HepG2 (cell line): ENCODE measurements at regions not wholly inside any gene's neighbourhood (a gene's known extent, or its start where the extent isn't known, plus 50 kb on each side); places are given as distances from the start of the nearest gene placed in this dataset.

ENCODE experiments used
- ATAC-seq: fragments of 200-7000 bp; cut with Tn5 transposase; 3 replicates; pipeline ENCODE4 v1.9.1; 2020; ENCODE audit warnings: mild to moderate bottlenecking, moderate library complexity
- BruUV-seq: library from RNA; stranded (reverse); fragments of 400-500 nt; replicated peaks from 2 replicates; lab custom pipeline; 2021; lab: Mats Ljungman, UMichigan
- CTCF ChIA-PET: fragments of 300-600 bp; formaldehyde crosslinking; extraction: SDS; loops from one replicate; lab custom pipeline; 2021; ENCODE audit warnings: low total read pairs, inconsistent platforms, low intra/inter-chr PET ratio; lab: Yijun Ruan, JAX
- POLR2A ChIA-PET: fragments of 350-600 bp; sonication (Branson Sonifier 250); formaldehyde crosslinking; loops from one replicate; lab custom pipeline; 2020; ENCODE audit warnings: antibody characterized with exemption, inconsistent platforms; lab: Yijun Ruan, JAX
- DNase-seq: peaks from one replicate; pipeline ENCODE4 v3.0.0-alpha.2; 2015; ENCODE audit warnings: low spot score
- FAIRE-seq: peaks from 3 replicates; lab custom pipeline; 2011; peaks lifted over from hg19 to GRCh38; lab: Jason Lieb, UNC
- H2AFZ ChIP-seq: one replicate; pipeline ENCODE4 v1.6.1; 2011; ENCODE audit warnings: low read length, inconsistent platforms
- H3K27ac ChIP-seq: fragments of 300-600 bp; 3 replicates; pipeline ENCODE4 v1.8.0; 2011; ENCODE audit warnings: mixed run types, mild to moderate bottlenecking, mixed read lengths, low read length, inconsistent platforms; ENCODE audit not compliant: insufficient read depth; ENCODE audit errors: extremely low read length
- H3K27me3 ChIP-seq, 2 experiments: fragments of 200-600 bp in 1 of 2; 2 replicates in 1 of 2; 3 replicates in 1 of 2; pipeline versions ENCODE4 v1.6.0 to v1.8.0; 2011; ENCODE audit warnings: low read length in 2 of 2, mild to moderate bottlenecking in 2 of 2, moderate library complexity in 2 of 2, inconsistent platforms in 1 of 2; ENCODE audit not compliant: insufficient read depth in 2 of 2, control insufficient read depth in 1 of 2
- H3K36me3 ChIP-seq, 2 experiments: fragments of 200-600 bp in 1 of 2; replicated peaks in 1 of 2; 2 replicates in 1 of 2; 3 replicates in 1 of 2; pipeline versions ENCODE4 v1.5.1 to v1.8.0; 2011; ENCODE audit warnings: low read length in 2 of 2, inconsistent platforms in 1 of 2; ENCODE audit not compliant: insufficient read depth in 2 of 2, control insufficient read depth in 1 of 2
- H3K4me1 ChIP-seq: 2 replicates; pipeline ENCODE4 v1.5.1; 2012; ENCODE audit warnings: low read length, inconsistent platforms; ENCODE audit not compliant: insufficient read depth
- H3K4me2 ChIP-seq: 2 replicates; pipeline ENCODE4 v1.6.0; 2011; ENCODE audit warnings: low read depth, low read length, inconsistent platforms
- H3K4me3 ChIP-seq, 3 experiments: fragments of 200-600 bp in 1 of 3; sonication (generic), shearing (Covaris generic) in 1 of 3; replicated peaks in 1 of 3; 2 replicates each; pipeline ENCODE4 v1.5.1; 2011 to 2016; ENCODE audit warnings: low read length in 3 of 3, inconsistent platforms in 2 of 3, low read depth in 2 of 3, mild to moderate bottlenecking in 2 of 3, control low read depth in 1 of 3, mixed read lengths in 1 of 3; ENCODE audit not compliant: insufficient read depth in 1 of 3
- H3K79me2 ChIP-seq: one replicate; pipeline ENCODE4 v1.6.1; 2011; ENCODE audit warnings: low read length, inconsistent platforms; ENCODE audit not compliant: insufficient read depth
- H3K9ac ChIP-seq: 2 replicates; pipeline ENCODE4 v1.6.0; 2011; ENCODE audit warnings: mild to moderate bottlenecking, low read depth, low read length, inconsistent platforms; ENCODE audit not compliant: insufficient read depth
- H3K9me3 ChIP-seq: 2 replicates; pipeline ENCODE4 v1.5.1; 2012; ENCODE audit warnings: mild to moderate bottlenecking, low read length
- H4K20me1 ChIP-seq: 2 replicates; pipeline ENCODE4 v1.6.0; 2011; ENCODE audit warnings: inconsistent platforms, mild to moderate bottlenecking, low read length, moderate library complexity; ENCODE audit not compliant: insufficient read depth
- ATF1 ChIP-seq: IDR thresholded peaks from 2 replicates; pipeline ENCODE4 v1.6.1; 2016; ENCODE audit warnings: mild to moderate bottlenecking, control low read depth
- ATRX ChIP-seq: sonication (generic); formaldehyde crosslinking; IDR thresholded peaks from 2 replicates; pipeline ENCODE4 v1.4.0; 2020; ENCODE audit warnings: missing genetic modification reagents, borderline replicate concordance
- CENPX ChIP-seq: sonication (generic); formaldehyde crosslinking; IDR thresholded peaks from 2 replicates; pipeline ENCODE4 v1.9.0; 2021; ENCODE audit warnings: mild to moderate bottlenecking, missing genetic modification reagents, moderate library complexity
- GRHL1 ChIP-seq: sonication (generic); formaldehyde crosslinking; conservative IDR thresholded peaks from 2 replicates; pipeline ENCODE4 v1.8.0; 2022; ENCODE audit warnings: missing genetic modification reagents
- PHF8 ChIP-seq: sonication (generic); formaldehyde crosslinking; IDR thresholded peaks from 2 replicates; pipeline ENCODE4 v1.5.0; 2020; ENCODE audit warnings: missing genetic modification reagents
- POLR2G ChIP-seq: fragments of 200-400 bp; formaldehyde crosslinking; IDR thresholded peaks from 2 replicates; pipeline ENCODE4 v1.6.1; 2018; ENCODE audit warnings: mild to moderate bottlenecking, low read depth, low read length, moderate library complexity
- TCF7 ChIP-seq: sonication (generic); IDR thresholded peaks from 2 replicates; pipeline ENCODE4 v1.6.1; 2016; ENCODE audit warnings: antibody characterized with exemption, low read depth
- TEAD2 ChIP-seq: sonication (generic); formaldehyde crosslinking; IDR thresholded peaks from 2 replicates; pipeline ENCODE4 v1.9.0; 2021; ENCODE audit warnings: missing genetic modification reagents
- ZNF577 ChIP-seq: sonication (generic); formaldehyde crosslinking; IDR thresholded peaks from 2 replicates; pipeline ENCODE4 v1.4.0; 2020; ENCODE audit warnings: mild to moderate bottlenecking, low read depth, missing genetic modification reagents, borderline replicate concordance
- ZNF639 ChIP-seq: conservative IDR thresholded peaks from 2 replicates; pipeline ENCODE4 v1.6.1; 2018; ENCODE audit warnings: missing genetic modification reagents
- WGBS: methylation state at CpG from one replicate; pipeline ENCODE4 v1.1.6; 2017; ENCODE audit warnings: low lambda C conversion rate; 5-methylcytosine and 5-hydroxymethylcytosine counted together
- in situ Hi-C: cut with HindIII; loops from 2 replicates; pipeline ENCODE4 v1.10.0; 2017; ENCODE audit warnings: low pct_unique_long_range_greater_than_20kb; ENCODE audit not compliant: extremely low pct_ligation_motif_present
- intact Hi-C: fragments of 100-400 bp; cut with micrococcal nuclease; formaldehyde crosslinking; loops from one replicate; pipeline ENCODE4 v1.10.0; 2022; ENCODE audit not compliant: unreplicated experiment
- TF ChIP-seq, protein P1 (sequence below): sonication (generic); formaldehyde crosslinking; IDR thresholded peaks from 2 replicates; pipeline ENCODE4 v1.4.0; 2020; ENCODE audit warnings: mild to moderate bottlenecking, missing genetic modification reagents

- Histone ChIP-seq H3K79me2 (no peaks in the 10 kb centered on the region), H3K36me3 (no peaks in the 10 kb centered on the region), H3K4me1 (peaks cover 12% of the 10 kb centered on the region), H3K4me3 (no peak overlapping the region), H3K27me3 (no peaks in the 10 kb centered on the region; a peak in 2 of 5 replicates), H3K27ac (no peak overlapping the region), H4K20me1 (no peaks in the 10 kb centered on the region), H3K9me3 (no peaks in the 10 kb centered on the region), H3K9ac (no peak overlapping the region), H3K4me2 (no peak overlapping the region), H2AFZ (no peak overlapping the region)
- DNase-seq (no peak), ATAC-seq (no peak; the same call in 2 of the 3 replicates), FAIRE-seq (no peak)
- CTCF ChIA-PET: no interaction called here
- in situ Hi-C loops: no loop called here
- 23% methylated on average over 5 of the region's 5 CpGs for WGBS
- intact Hi-C loops: no loop called here
- no TSS peak for BruUV-seq
- TF ChIP-seq CENPX (CRISPR knock-in tag) (no peak), ZNF577 (CRISPR knock-in tag) (no peak), PHF8 (CRISPR knock-in tag) (no peak), ATF1 (CRISPR knock-in tag) (no peak), TEAD2 (CRISPR knock-in tag) (no peak), ZNF639 (CRISPR knock-in tag) (no peak), GRHL1 (CRISPR knock-in tag) (no peak), POLR2G (no peak), ATRX (CRISPR knock-in tag) (no peak), TCF7 (no peak)
- TF ChIP-seq, protein P1, sequence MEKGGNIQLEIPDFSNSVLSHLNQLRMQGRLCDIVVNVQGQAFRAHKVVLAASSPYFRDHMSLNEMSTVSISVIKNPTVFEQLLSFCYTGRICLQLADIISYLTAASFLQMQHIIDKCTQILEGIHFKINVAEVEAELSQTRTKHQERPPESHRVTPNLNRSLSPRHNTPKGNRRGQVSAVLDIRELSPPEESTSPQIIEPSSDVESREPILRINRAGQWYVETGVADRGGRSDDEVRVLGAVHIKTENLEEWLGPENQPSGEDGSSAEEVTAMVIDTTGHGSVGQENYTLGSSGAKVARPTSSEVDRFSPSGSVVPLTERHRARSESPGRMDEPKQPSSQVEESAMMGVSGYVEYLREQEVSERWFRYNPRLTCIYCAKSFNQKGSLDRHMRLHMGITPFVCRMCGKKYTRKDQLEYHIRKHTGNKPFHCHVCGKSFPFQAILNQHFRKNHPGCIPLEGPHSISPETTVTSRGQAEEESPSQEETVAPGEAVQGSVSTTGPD (CRISPR knock-in tag): no peak
- POLR2A ChIA-PET: no interaction called here
Measured at GRCh38 chr2:11923935-11924334, 177.5 kb downstream of the LPIN1 start.
